Thyroid gland (tissue), 4 donors: ENCODE measurements at regions not wholly inside any gene's neighbourhood (a gene's known extent, or its start where the extent isn't known, plus 50 kb on each side); places are given as distances from the start of the nearest gene placed in this dataset.

Source experiments
- POLR2A ChIP-seq, 2 donors: fragments of 450-650 bp; IDR thresholded peaks; one replicate each; pipeline ENCODE4 v1.6.1; 2017; ENCODE audit warnings: antibody characterized with exemption in 2 of 2, mild to moderate bottlenecking in 2 of 2, moderate library complexity in 1 of 2
- TF ChIP-seq, protein P1 (sequence below), 6 experiments: fragments of 200-600 bp in 3 of 6; fragments of 450-650 bp in 3 of 6; sonication (generic) in 3 of 6; IDR thresholded peaks; one replicate each; pipeline ENCODE4 v1.5.1; 2016 to 2019; ENCODE audit warnings: antibody characterized with exemption in 6 of 6, mild to moderate bottlenecking in 2 of 6, inconsistent platforms in 1 of 6, moderate library complexity in 1 of 6

DNA sequence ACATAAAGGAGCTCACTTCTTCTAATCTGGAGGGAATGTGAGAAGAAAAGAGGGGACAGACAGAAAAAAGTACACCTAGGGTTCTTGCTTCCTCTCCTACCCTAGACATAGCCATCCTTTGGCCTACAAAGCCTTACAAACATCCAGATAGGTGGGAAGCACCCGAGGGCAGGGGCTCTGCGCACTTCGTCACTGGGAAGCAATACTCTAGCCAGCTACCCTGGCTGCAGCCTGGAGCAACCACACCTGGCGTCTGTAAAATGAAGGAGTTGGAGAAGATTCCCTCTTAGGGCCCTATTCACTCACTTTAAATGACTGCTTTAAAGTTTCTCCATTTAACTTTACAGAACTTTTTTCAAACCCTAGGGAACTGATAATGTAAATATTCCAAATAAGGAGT is 65.7 kb upstream of the NOCT start:
- TF ChIP-seq, protein P1, sequence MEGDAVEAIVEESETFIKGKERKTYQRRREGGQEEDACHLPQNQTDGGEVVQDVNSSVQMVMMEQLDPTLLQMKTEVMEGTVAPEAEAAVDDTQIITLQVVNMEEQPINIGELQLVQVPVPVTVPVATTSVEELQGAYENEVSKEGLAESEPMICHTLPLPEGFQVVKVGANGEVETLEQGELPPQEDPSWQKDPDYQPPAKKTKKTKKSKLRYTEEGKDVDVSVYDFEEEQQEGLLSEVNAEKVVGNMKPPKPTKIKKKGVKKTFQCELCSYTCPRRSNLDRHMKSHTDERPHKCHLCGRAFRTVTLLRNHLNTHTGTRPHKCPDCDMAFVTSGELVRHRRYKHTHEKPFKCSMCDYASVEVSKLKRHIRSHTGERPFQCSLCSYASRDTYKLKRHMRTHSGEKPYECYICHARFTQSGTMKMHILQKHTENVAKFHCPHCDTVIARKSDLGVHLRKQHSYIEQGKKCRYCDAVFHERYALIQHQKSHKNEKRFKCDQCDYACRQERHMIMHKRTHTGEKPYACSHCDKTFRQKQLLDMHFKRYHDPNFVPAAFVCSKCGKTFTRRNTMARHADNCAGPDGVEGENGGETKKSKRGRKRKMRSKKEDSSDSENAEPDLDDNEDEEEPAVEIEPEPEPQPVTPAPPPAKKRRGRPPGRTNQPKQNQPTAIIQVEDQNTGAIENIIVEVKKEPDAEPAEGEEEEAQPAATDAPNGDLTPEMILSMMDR (IDR thresholded peaks at IDR 0.05): no peak
- TF ChIP-seq POLR2A (IDR thresholded peaks at IDR 0.05): no peak
